Hepatocyte (in vitro differentiated cells): ENCODE measurements at regions not wholly inside any gene's neighbourhood (a gene's known extent, or its start where the extent isn't known, plus 50 kb on each side); places are given as distances from the start of the nearest gene placed in this dataset.

Source experiments
- DNase-seq: peaks from one replicate; pipeline ENCODE4 v3.0.0-alpha.2; 2016; ENCODE audit warnings: low spot score
- H2AFZ ChIP-seq: fragments of 200-600 bp; sonication (generic); 2 replicates; pipeline ENCODE4 v1.6.0; 2016; ENCODE audit warnings: antibody characterized with exemption, mild to moderate bottlenecking
- H3K27ac ChIP-seq: fragments of 200-600 bp; sonication (generic); 2 replicates; pipeline ENCODE4 v1.5.1; 2016; ENCODE audit warnings: mild to moderate bottlenecking
- H3K27me3 ChIP-seq: fragments of 200-600 bp; sonication (generic); 2 replicates; pipeline ENCODE4 v1.6.1; 2016
- H3K36me3 ChIP-seq: fragments of 200-600 bp; sonication (generic); replicated peaks from 2 replicates; pipeline ENCODE4 v1.5.1; 2016; ENCODE audit warnings: low read depth; ENCODE audit not compliant: insufficient read depth
- H3K4me1 ChIP-seq: fragments of 200-600 bp; sonication (generic); 2 replicates; pipeline ENCODE4 v1.5.1; 2016; ENCODE audit warnings: mild to moderate bottlenecking, moderate library complexity; ENCODE audit not compliant: insufficient read depth
- H3K4me2 ChIP-seq: fragments of 200-600 bp; sonication (generic); 2 replicates; pipeline ENCODE4 v1.6.0; 2016
- H3K4me3 ChIP-seq: fragments of 200-600 bp; sonication (generic); 2 replicates; pipeline ENCODE4 v1.5.1; 2016; ENCODE audit warnings: mild to moderate bottlenecking
- H3K79me2 ChIP-seq: fragments of 200-600 bp; sonication (generic); 2 replicates; pipeline ENCODE4 v1.6.0; 2017; ENCODE audit warnings: mild to moderate bottlenecking
- H3K9me2 ChIP-seq: fragments of 200-600 bp; sonication (generic); replicated peaks from 2 replicates; pipeline ENCODE4 v1.6.0; 2017; ENCODE audit warnings: mild to moderate bottlenecking; ENCODE audit not compliant: insufficient read depth
- H3K9me3 ChIP-seq: fragments of 200-600 bp; sonication (generic); 2 replicates; pipeline ENCODE4 v1.5.1; 2016; ENCODE audit warnings: low read depth, mild to moderate bottlenecking
- H4K20me1 ChIP-seq: fragments of 200-600 bp; sonication (generic); 2 replicates; pipeline ENCODE4 v1.6.0; 2016; ENCODE audit warnings: mild to moderate bottlenecking; ENCODE audit not compliant: insufficient read depth, poor library complexity, severe bottlenecking
- EZH2 ChIP-seq: fragments of 200-600 bp; sonication (generic); IDR thresholded peaks from 2 replicates; pipeline ENCODE4 v1.6.1; 2016; ENCODE audit warnings: antibody characterized with exemption, mild to moderate bottlenecking, borderline replicate concordance
- EZH2phosphoT487 ChIP-seq: fragments of 200-600 bp; sonication (generic); IDR thresholded peaks from one replicate; pipeline ENCODE4 v1.6.1; 2018; ENCODE audit warnings: antibody characterized with exemption, mild to moderate bottlenecking, low read depth, moderate library complexity; ENCODE audit not compliant: unreplicated experiment, severe bottlenecking
- WGBS: methylation state at CpG from one replicate; pipeline ENCODE4 v1.1.6; 2016; ENCODE audit warnings: low lambda C conversion rate; ENCODE audit errors: missing lambda C conversion rate; 5-methylcytosine and 5-hydroxymethylcytosine counted together
- TF ChIP-seq, protein P1 (sequence below): fragments of 200-600 bp; sonication (generic); IDR thresholded peaks from 2 replicates; pipeline ENCODE4 v1.5.1; 2016; ENCODE audit warnings: antibody characterized with exemption, mild to moderate bottlenecking; ENCODE audit not compliant: poor library complexity

DNA sequence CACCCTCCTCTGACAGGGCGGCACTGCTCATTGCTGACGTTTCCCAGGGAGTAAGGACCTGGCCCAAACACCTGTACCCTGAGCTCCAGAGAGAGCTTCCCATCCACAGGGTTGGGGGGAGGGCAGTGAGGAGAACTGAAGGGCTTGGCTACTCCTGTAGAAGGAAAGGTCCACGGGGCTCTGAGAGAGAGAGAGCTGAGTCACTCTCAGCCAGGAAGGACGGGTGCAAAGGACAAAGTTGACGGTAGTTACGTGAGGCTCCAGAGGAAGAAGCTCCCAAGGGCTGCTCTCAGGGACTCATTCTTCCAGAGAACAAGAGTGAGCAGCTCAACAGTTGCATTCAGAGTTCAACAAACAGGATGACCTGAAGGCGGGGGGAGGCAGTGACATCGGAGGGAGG, 852.5 kb downstream of the GALR1 start:
- no peaks in the 10 kb centered on the region for H3K79me2 ChIP-seq
- no peak for DNase-seq
- TF ChIP-seq, protein P1, sequence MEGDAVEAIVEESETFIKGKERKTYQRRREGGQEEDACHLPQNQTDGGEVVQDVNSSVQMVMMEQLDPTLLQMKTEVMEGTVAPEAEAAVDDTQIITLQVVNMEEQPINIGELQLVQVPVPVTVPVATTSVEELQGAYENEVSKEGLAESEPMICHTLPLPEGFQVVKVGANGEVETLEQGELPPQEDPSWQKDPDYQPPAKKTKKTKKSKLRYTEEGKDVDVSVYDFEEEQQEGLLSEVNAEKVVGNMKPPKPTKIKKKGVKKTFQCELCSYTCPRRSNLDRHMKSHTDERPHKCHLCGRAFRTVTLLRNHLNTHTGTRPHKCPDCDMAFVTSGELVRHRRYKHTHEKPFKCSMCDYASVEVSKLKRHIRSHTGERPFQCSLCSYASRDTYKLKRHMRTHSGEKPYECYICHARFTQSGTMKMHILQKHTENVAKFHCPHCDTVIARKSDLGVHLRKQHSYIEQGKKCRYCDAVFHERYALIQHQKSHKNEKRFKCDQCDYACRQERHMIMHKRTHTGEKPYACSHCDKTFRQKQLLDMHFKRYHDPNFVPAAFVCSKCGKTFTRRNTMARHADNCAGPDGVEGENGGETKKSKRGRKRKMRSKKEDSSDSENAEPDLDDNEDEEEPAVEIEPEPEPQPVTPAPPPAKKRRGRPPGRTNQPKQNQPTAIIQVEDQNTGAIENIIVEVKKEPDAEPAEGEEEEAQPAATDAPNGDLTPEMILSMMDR = no peak
- no peak for TF ChIP-seq EZH2
- no peak for TF ChIP-seq EZH2phosphoT487
- no peak overlapping the region for H3K27ac ChIP-seq
- no peaks in the 10 kb centered on the region for H4K20me1 ChIP-seq
- 92% methylated on average over 5 of the region's 8 CpGs for WGBS
- H3K4me3 ChIP-seq = no peak overlapping the region
- no peaks in the 10 kb centered on the region for H3K9me3 ChIP-seq
- H3K4me1 ChIP-seq = no peaks in the 10 kb centered on the region
- no peaks in the 10 kb centered on the region for H3K27me3 ChIP-seq
- no peaks in the 10 kb centered on the region for H3K36me3 ChIP-seq
- H3K4me2 ChIP-seq = no peak overlapping the region
- no peaks in the 10 kb centered on the region for H3K9me2 ChIP-seq
- H2AFZ ChIP-seq = no peak overlapping the region

DNA sequence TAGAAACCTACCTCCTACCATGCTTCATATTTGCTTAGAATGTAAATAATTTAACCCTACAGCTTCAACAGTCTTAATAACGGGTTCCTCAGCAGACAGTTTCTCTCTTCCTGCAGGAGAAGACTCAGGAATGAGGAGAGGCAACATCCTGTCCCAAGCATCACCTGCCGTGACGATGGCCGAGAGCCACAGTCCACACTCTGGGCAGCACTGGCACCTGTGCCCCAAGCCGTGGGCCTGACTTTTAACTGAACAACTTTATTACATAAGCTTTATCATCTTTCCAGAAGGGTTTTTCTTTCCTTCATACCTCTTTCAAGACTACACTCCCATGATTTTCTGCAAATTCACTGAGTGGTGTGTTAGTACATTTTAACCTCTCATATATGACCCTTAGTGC, 856.0 kb downstream of the GALR1 start:
- WGBS = 88% methylated on average over 5 of the region's 5 CpGs
- Histone ChIP-seq H3K4me1 (no peaks in the 10 kb centered on the region), H3K27me3 (no peaks in the 10 kb centered on the region), H2AFZ (no peak overlapping the region), H3K9me3 (no peaks in the 10 kb centered on the region), H3K36me3 (no peaks in the 10 kb centered on the region), H3K4me2 (no peak overlapping the region), H3K79me2 (no peaks in the 10 kb centered on the region), H3K9me2 (no peaks in the 10 kb centered on the region), H3K27ac (no peak overlapping the region), H4K20me1 (no peaks in the 10 kb centered on the region), H3K4me3 (no peak overlapping the region)
- DNase-seq = no peak
- TF ChIP-seq EZH2phosphoT487 (no peak), EZH2 (no peak)
- TF ChIP-seq, protein P1 = no peak

DNA sequence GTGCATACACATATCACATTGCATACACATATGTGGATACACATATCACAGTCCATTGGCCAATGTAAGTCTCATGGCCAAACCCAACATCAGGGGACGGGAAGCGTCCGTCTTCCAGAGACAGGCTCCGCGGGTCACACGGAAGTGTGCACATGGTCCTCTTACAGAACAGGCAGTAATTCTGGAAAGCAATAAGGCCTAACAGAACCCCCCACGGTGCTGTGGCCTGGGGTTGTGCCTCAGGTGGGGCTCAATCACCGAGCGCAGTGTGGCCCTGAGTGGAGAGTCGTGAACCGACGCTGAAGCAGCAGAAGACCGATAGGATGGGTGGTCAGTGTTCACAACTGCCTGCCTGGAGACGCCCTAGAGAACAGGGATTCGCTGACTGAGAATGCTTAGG, 857.3 kb downstream of the GALR1 start:
- Histone ChIP-seq H3K36me3 (no peaks in the 10 kb centered on the region), H3K4me1 (no peaks in the 10 kb centered on the region), H3K79me2 (no peaks in the 10 kb centered on the region), H3K9me3 (no peaks in the 10 kb centered on the region), H4K20me1 (no peaks in the 10 kb centered on the region), H3K9me2 (no peaks in the 10 kb centered on the region), H2AFZ (no peak overlapping the region), H3K27me3 (no peaks in the 10 kb centered on the region), H3K4me3 (no peak overlapping the region), H3K27ac (no peak overlapping the region), H3K4me2 (no peak overlapping the region)
- DNase-seq = no peak
- 94% methylated on average over 15 of the region's 15 CpGs for WGBS
- TF ChIP-seq EZH2phosphoT487 = no peak

DNA sequence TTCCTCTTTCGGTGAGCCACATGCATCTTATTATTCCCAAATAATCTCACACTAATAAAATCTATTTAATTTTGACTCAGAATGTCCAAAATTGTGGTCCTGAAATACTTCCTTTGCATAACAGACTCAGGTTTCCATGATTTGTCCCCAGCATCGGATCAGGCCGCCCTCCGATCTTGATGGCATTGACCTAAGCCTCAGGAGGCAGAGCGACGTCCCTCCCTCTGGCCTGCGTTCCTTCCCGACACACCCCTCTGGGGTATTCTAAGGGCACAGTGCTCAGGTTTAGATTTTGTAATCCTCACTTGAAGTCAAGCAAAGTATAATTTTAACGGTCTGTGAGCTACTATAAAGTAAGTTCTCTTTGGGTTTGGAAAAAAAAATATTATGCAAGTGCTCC, 857.7 kb downstream of the GALR1 start:
- no peak overlapping the region for H3K4me3 ChIP-seq
- no peak for DNase-seq
- H3K9me2 ChIP-seq = no peaks in the 10 kb centered on the region
- no peaks in the 10 kb centered on the region for H3K9me3 ChIP-seq
- no peak overlapping the region for H3K4me2 ChIP-seq
- H3K27me3 ChIP-seq = no peaks in the 10 kb centered on the region
- no peaks in the 10 kb centered on the region for H4K20me1 ChIP-seq
- no peaks in the 10 kb centered on the region for H3K4me1 ChIP-seq
- 93% methylated on average over 9 of the region's 9 CpGs for WGBS
- H3K27ac ChIP-seq = no peak overlapping the region
- no peaks in the 10 kb centered on the region for H3K79me2 ChIP-seq
- no peaks in the 10 kb centered on the region for H3K36me3 ChIP-seq
- no peak overlapping the region for H2AFZ ChIP-seq
- TF ChIP-seq, protein P1 = no peak
- TF ChIP-seq EZH2phosphoT487 (no peak), EZH2 (no peak)
